Epithelial cell of prostate (primary cell): ENCODE measurements at regions not wholly inside any gene's neighbourhood (a gene's known extent, or its start where the extent isn't known, plus 50 kb on each side); places are given as distances from the start of the nearest gene placed in this dataset.
"Not testable (repeated sequence)": the region's sequence is repeated elsewhere in the genome, so short reads cannot be mapped to it uniquely, and the experiment has no call there.

ENCODE experiments used
- DNase-seq: peaks from one replicate; pipeline ENCODE4 v3.0.0-alpha.2; 2011; ENCODE audit warnings: low read depth, low spot score
- H3K27ac ChIP-seq: fragments of 450-650 bp; 2 replicates; pipeline ENCODE4 v1.5.1; 2017; ENCODE audit warnings: mild to moderate bottlenecking

DNA sequence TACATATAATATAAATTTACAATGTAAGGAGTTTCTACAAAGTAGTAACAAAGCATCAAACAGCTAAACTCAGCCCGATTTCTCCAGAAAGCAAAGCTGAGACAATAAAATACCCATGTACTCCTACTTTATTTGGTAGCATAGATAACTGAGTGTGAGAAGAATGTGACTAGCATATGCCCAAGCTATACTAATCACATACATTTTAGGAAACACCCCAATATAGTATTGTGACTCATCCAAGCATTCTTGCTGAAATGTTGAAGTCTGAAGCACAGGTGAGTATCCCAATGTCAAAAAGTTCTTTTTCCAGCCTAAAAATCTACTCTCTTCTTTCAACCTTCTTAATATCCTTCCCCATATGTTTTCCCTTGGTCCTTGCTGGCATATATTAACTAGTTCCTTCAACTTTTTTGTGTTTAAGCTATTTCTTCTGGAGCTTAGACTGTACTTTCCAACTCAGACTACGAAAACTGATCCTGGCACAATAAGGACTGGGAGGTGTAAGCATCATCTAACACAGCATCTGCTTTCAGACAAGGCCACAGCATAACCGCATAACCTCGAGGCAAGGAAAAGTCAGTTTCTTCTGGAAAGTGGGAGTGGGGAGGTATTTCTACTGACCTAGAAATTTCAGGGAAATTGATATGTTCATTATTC is 163.0 kb upstream of the RNPC3 start:
- H3K27ac ChIP-seq = no peak overlapping the region
- no peak for DNase-seq

GRCh38 chr1:103353391-103353790 is 172.1 kb upstream of the RNPC3 start:
- H3K27ac ChIP-seq = no peak overlapping the region
- DNase-seq = no peak

DNA sequence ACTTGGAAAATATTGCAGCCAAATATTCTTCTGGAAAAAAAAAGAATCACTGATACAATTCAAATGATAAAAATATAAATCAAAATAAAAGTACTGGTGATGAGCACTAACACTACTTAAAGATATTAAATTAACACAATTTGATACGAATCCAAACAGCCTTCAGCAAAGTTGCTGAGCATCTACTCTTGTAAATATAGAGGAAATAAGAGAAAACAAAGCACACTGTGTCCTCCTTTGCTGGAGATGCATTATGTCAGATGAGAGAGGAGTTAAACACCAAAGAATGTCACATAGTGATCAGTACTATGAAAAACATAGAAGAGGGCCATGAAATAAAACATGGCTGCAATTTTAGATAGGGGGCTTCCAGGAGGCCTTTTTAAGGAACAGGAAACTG is 177.4 kb upstream of the RNPC3 start:
- H3K27ac ChIP-seq = no peak overlapping the region
- DNase-seq = no peak

DNA sequence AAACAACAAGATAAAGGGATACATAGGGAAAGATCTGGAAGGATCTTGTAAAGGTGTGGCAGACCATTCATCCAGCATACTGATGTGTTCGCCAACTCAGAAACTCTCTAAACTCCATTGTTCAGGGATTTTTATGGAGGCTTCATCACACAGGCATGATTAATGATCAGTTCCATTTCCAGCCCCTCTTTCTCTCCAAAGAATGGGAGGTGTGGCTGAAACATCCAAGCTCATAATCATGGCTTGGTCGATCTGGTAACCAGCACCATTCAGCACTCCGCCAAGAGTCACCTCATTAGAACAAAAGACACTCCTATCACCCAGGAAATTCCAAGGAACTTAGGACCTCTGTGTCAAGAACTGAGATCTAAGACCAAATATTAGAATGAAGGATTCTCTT is 180.6 kb upstream of the RNPC3 start:
- no peak overlapping the region for H3K27ac ChIP-seq
- no peak for DNase-seq

GRCh38 chr1:103341377-103341880 is 184.1 kb upstream of the RNPC3 start:
- no peak for DNase-seq

GRCh38 chr1:103337779-103338178 is 187.7 kb upstream of the RNPC3 start:
- H3K27ac ChIP-seq = no peak overlapping the region
- no peak for DNase-seq

More at GRCh38 chr1:103341377-103341880, 184.1 kb upstream of the RNPC3 start:
- no peak overlapping the region for H3K27ac ChIP-seq

DNA sequence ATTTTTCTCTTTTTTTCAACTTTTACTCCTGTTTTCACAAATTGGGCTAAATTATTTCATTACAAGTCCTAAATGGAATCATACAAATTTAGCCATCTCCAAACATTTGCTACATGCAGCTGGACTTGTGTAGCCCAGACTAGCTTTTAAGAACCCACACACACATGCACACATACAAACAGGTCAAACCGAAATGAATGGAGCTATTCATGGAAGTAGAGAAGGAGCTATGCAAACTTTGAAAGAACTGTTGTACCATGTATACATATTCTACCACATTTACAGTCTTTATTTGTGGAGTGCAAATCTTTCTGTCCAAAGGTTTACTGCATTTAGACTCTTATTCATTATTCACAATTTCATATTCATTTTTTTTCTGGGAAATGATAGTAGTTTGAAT is 189.1 kb upstream of the RNPC3 start:
- no peak overlapping the region for H3K27ac ChIP-seq
- no peak for DNase-seq

DNA sequence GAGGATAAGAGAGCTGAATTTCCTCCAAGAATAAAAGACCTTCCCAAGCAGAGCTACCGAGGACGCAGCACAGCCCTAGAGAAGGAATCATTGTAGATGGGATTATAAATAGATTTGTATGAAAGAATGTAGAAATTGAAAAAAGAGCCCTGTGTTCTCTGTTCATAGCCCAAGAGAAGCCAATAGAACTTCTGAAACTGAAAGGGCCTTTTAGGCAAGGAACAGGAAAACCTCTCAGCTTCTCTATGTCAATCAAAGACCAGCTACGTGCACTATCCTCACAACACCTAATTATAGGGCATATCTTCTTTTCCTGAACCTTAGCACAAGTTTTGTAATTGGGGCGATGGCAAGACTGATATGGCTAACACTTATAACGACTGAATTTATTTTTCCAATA is 192.4 kb upstream of the RNPC3 start:
- H3K27ac ChIP-seq = no peak overlapping the region
- DNase-seq = no peak

DNA sequence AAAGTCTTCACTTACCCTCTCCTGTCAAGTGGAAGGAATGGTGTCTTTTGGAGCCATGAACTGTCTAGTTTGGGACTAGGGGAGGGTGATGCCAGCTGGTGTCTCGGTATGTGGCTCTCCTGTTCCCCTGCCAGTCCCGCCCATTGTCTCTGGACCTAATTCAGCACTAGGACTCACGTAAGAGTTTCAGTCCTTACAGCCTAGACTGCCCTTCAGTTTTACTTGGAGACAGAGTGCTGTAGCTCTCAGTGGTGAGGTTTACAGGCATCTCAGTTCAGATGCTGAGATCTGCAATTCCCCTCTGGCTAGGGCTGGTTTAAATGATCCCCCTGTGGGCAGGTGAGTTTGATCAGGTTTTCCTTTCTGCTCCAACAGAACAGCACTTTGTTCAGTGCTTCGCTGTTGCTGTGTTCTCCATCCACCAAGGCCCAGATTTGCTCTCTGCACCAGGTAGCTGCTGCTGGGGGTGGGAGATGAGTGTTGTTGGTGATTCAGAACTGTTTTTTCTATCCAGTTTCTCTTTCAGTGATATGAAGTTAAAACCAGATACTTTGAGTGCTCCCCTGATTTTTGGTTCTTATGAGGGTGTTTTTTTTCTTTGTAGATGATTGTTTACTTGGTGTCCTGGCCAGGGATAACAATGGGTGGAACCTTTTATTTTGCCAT is 198.3 kb upstream of the RNPC3 start:
- DNase-seq = no peak
- no peak overlapping the region for H3K27ac ChIP-seq

DNA sequence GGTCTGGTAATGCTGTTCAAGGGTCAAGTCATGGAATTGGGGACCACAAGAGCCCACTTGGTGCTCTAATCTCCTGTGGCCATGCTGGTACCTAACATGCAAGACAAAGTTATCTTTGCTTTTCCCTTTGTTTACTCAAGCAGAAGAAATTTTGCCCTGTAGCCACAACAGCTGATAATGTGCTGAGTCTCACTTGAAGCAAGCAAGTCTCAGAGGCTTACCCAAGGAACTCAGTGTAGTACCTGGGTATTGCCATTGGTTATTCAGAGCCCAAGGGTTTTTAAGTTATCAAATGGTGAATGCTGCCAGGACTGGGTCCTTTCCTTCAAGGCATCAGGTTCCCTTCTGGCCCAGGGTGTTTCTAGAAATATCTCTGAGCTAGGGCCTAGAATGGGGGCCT is 198.9 kb upstream of the RNPC3 start:
- DNase-seq = no peak

GRCh38 chr1:103309786-103310185 is 201.5 kb upstream of the COL11A1 start:
- H3K27ac ChIP-seq = no peak overlapping the region
- no peak for DNase-seq

More for the DNA sequence above, 198.9 kb upstream of the RNPC3 start:
- no peak overlapping the region for H3K27ac ChIP-seq

- no peak overlapping the region for H3K27ac ChIP-seq
- no peak for DNase-seq
Measured at GRCh38 chr1:103307751-103308150, 199.4 kb upstream of the COL11A1 start.

- no peak overlapping the region for H3K27ac ChIP-seq
- DNase-seq = no peak
Measured at GRCh38 chr1:103283841-103284669, 175.7 kb upstream of the COL11A1 start.

GRCh38 chr1:103283371-103283770 is 175.0 kb upstream of the COL11A1 start:
- H3K27ac ChIP-seq = no peak overlapping the region
- DNase-seq = no peak

- no peak for DNase-seq
- H3K27ac ChIP-seq = no peak overlapping the region
Measured at GRCh38 chr1:103275725-103276124, 167.4 kb upstream of the COL11A1 start.

GRCh38 chr1:103274886-103275285 is 166.6 kb upstream of the COL11A1 start:
- no peak overlapping the region for H3K27ac ChIP-seq
- no peak for DNase-seq

GRCh38 chr1:103273106-103273505 is 164.8 kb upstream of the COL11A1 start:
- no peak for DNase-seq
- H3K27ac ChIP-seq = no peak overlapping the region

- not testable (repeated sequence) for H3K27ac ChIP-seq, DNase-seq
Measured at GRCh38 chr1:103271471-103271870, 163.1 kb upstream of the COL11A1 start.

- DNase-seq = no peak
- no peak overlapping the region for H3K27ac ChIP-seq
Measured at GRCh38 chr1:103267893-103268292, 159.6 kb upstream of the COL11A1 start.

- H3K27ac ChIP-seq = no peak overlapping the region
- no peak for DNase-seq
Measured at GRCh38 chr1:103267266-103267665, 158.9 kb upstream of the COL11A1 start.

DNA sequence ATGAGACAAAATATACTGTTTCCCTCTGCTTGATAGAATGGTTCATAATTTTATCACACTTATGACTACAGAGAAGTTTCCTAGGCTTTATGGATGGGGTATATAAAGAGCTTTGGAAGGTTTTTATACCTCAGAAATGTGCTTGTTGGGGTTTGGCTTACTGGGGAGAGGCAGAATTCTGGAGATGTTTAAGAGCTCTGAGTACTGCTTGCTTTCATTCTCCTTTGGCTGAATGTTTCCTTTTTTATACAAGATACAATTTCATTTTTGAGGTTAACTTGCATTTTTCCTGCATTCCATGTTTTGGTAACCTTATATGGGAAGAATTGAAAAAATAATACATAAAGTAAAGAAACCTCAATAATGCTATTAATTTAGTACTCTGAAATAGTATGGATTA is 157.7 kb upstream of the COL11A1 start:
- no peak overlapping the region for H3K27ac ChIP-seq
- no peak for DNase-seq
